Suprapubic skin (tissue), 4 donors: ENCODE measurements at regions not wholly inside any gene's neighbourhood (a gene's known extent, or its start where the extent isn't known, plus 50 kb on each side); places are given as distances from the start of the nearest gene placed in this dataset.

ENCODE experiments used
- POLR2A ChIP-seq, 2 donors: fragments of 450-650 bp; IDR thresholded peaks; one replicate each; pipeline ENCODE4 v1.6.1; 2017; ENCODE audit warnings: antibody characterized with exemption in 2 of 2, mild to moderate bottlenecking in 2 of 2, moderate library complexity in 2 of 2
- POLR2AphosphoS5 ChIP-seq, 3 donors: sonication (generic); formaldehyde crosslinking; IDR thresholded peaks; one replicate each; pipeline ENCODE4 v1.6.1; 2017; ENCODE audit warnings: antibody characterized with exemption in 3 of 3
- TF ChIP-seq, protein P1 (sequence below), 2 donors: fragments of 200-600 bp in 1 of 2; fragments of 450-650 bp in 1 of 2; sonication (generic) in 1 of 2; IDR thresholded peaks; one replicate each; pipeline ENCODE4 v1.5.1; 2016 to 2019; ENCODE audit warnings: antibody characterized with exemption in 2 of 2, mild to moderate bottlenecking in 1 of 2, moderate library complexity in 1 of 2

DNA sequence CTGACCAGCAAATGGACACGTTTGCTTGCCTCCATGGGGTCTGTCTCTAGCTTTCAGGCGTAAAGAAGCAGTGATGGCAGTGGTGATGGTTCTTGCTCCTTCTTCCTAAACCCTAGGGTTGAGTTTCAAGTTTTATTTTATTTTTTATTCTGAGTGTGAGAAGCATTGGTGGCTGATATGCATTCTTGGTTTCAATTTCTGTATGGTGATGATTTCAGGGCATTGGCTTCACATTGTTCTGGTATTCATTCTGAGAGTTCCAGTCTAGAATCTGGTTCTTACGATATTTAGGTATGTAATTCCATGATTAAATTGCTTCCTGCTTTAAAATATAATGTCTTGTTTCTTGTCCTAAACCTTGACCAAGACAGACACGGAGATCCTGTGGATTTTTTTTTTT is 444.5 kb upstream of the IMPG1 start:
- TF ChIP-seq POLR2A (IDR thresholded peaks at IDR 0.05) (no peak), POLR2AphosphoS5 (IDR thresholded peaks at IDR 0.05) (no peak)
- TF ChIP-seq, protein P1, sequence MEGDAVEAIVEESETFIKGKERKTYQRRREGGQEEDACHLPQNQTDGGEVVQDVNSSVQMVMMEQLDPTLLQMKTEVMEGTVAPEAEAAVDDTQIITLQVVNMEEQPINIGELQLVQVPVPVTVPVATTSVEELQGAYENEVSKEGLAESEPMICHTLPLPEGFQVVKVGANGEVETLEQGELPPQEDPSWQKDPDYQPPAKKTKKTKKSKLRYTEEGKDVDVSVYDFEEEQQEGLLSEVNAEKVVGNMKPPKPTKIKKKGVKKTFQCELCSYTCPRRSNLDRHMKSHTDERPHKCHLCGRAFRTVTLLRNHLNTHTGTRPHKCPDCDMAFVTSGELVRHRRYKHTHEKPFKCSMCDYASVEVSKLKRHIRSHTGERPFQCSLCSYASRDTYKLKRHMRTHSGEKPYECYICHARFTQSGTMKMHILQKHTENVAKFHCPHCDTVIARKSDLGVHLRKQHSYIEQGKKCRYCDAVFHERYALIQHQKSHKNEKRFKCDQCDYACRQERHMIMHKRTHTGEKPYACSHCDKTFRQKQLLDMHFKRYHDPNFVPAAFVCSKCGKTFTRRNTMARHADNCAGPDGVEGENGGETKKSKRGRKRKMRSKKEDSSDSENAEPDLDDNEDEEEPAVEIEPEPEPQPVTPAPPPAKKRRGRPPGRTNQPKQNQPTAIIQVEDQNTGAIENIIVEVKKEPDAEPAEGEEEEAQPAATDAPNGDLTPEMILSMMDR (IDR thresholded peaks at IDR 0.05) = no peak
